Nephron (organoid): ENCODE measurements at regions not wholly inside any gene's neighbourhood (a gene's known extent, or its start where the extent isn't known, plus 50 kb on each side); places are given as distances from the start of the nearest gene placed in this dataset.

Experiments
- H3K27ac Mint-ChIP-seq, 3 experiments: 2 replicates each; pipeline ENCODE4 v1.8.0; 2020; ENCODE audit warnings: mixed read lengths in 3 of 3, mild to moderate bottlenecking in 2 of 3, moderate library complexity in 1 of 3
- H3K27me3 Mint-ChIP-seq: 2 replicates; pipeline ENCODE4 v1.8.0; 2021; ENCODE audit warnings: low read depth, mild to moderate bottlenecking, moderate library complexity, mixed read lengths
- H3K36me3 Mint-ChIP-seq: 2 replicates; pipeline ENCODE4 v1.8.0; 2020; ENCODE audit warnings: low read depth, mixed read lengths
- H3K4me1 Mint-ChIP-seq: 2 replicates; pipeline ENCODE4 v1.8.0; 2020; ENCODE audit warnings: mixed read lengths
- H3K4me3 Mint-ChIP-seq, 3 experiments: 2 replicates each; pipeline ENCODE4 v1.8.0; 2020; ENCODE audit warnings: mild to moderate bottlenecking in 3 of 3, mixed read lengths in 3 of 3, moderate library complexity in 2 of 3
- H3K9me3 Mint-ChIP-seq: 2 replicates; pipeline ENCODE4 v1.8.0; 2020; ENCODE audit warnings: mixed read lengths
- TF ChIP-seq, protein P1 (sequence below), 3 experiments: fragments of 200-600 bp; sonication (generic); IDR thresholded peaks; one replicate each; pipeline ENCODE4 v1.5.0; 2021; ENCODE audit warnings: antibody characterized with exemption in 3 of 3; ENCODE audit not compliant: unreplicated experiment in 3 of 3

GRCh38 chr1:208528578-208529240 lies 284.5 kb upstream of the PLXNA2 start:
- Mint-ChIP-seq H3K4me1 (peaks cover 55% of the 10 kb centered on the region), H3K9me3 (no peaks in the 10 kb centered on the region), H3K36me3 (no peaks in the 10 kb centered on the region), H3K27ac (peak overlapping the region in 1 of 3 experiments; percentile 36), H3K27me3 (peaks cover 26% of the 10 kb centered on the region), H3K4me3 (no peak overlapping the region)
- TF ChIP-seq, protein P1, sequence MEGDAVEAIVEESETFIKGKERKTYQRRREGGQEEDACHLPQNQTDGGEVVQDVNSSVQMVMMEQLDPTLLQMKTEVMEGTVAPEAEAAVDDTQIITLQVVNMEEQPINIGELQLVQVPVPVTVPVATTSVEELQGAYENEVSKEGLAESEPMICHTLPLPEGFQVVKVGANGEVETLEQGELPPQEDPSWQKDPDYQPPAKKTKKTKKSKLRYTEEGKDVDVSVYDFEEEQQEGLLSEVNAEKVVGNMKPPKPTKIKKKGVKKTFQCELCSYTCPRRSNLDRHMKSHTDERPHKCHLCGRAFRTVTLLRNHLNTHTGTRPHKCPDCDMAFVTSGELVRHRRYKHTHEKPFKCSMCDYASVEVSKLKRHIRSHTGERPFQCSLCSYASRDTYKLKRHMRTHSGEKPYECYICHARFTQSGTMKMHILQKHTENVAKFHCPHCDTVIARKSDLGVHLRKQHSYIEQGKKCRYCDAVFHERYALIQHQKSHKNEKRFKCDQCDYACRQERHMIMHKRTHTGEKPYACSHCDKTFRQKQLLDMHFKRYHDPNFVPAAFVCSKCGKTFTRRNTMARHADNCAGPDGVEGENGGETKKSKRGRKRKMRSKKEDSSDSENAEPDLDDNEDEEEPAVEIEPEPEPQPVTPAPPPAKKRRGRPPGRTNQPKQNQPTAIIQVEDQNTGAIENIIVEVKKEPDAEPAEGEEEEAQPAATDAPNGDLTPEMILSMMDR (IDR thresholded peaks at IDR 0.05; ENCODE audit: unreplicated experiment in 3 of 3): no peak

- TF ChIP-seq, protein P1 (IDR thresholded peaks at IDR 0.05; ENCODE audit: unreplicated experiment in 3 of 3): no peak
- H3K27ac Mint-ChIP-seq: peak overlapping the region in 1 of 3 experiments; percentile 43
- H3K4me1 Mint-ChIP-seq: peaks cover 58% of the 10 kb centered on the region
- peaks cover 36% of the 10 kb centered on the region for H3K27me3 Mint-ChIP-seq
- H3K9me3 Mint-ChIP-seq: no peaks in the 10 kb centered on the region
- H3K4me3 Mint-ChIP-seq: no peak overlapping the region
- no peaks in the 10 kb centered on the region for H3K36me3 Mint-ChIP-seq
Observed at GRCh38 chr1:208531003-208531750, 287.0 kb upstream of the PLXNA2 start.

DNA sequence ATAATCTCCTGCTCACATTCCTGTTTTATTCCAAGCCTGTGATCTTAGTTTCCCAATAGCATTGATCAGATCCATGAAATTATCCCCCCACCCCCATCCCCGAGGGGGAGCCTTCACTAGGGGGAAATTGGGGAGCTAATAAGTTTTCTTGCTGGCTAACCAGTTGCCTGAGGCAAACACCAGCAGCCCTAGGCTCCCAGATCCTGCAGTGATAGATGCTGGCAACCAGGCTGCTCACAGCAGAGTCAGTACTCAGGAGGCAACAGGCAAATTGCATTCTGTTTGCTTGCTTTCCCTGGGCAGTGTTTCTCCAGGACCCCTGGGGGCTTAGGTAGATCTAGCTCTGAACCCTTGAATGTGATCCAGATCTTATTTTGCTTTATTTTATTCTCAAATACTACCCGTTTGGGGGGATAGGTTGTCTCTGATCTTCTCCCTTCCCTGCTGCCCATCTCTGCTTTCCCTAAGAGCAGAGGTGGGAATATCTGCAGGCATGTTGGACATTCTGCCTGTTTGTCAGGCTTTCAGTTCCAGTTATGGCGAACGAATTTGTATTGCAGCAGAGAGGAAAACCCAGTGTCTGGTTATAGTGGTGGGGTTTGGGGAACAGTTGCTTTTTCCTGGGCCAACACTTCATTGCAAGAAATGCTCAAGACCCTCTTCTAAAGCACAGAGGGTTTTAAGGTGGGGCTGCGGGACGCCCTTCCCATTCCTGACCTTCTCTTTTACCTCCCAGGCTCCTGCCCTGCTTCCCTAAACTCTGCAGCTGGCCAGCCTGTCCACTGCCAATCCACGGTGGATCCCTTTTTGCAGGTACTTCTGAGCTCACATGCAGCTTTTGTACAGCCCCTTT lies 289.8 kb upstream of the PLXNA2 start:
- no peak overlapping the region for H3K27ac Mint-ChIP-seq
- H3K9me3 Mint-ChIP-seq: no peaks in the 10 kb centered on the region
- TF ChIP-seq, protein P1 (IDR thresholded peaks at IDR 0.05; ENCODE audit: unreplicated experiment in 3 of 3): no peak
- peaks cover 26% of the 10 kb centered on the region for H3K27me3 Mint-ChIP-seq
- H3K4me1 Mint-ChIP-seq: peaks cover 30% of the 10 kb centered on the region
- H3K4me3 Mint-ChIP-seq: no peak overlapping the region
- H3K36me3 Mint-ChIP-seq: no peaks in the 10 kb centered on the region

GRCh38 chr1:208534599-208534897 lies 290.4 kb upstream of the PLXNA2 start:
- H3K27me3 Mint-ChIP-seq: peaks cover 26% of the 10 kb centered on the region
- H3K36me3 Mint-ChIP-seq: no peaks in the 10 kb centered on the region
- TF ChIP-seq, protein P1 (IDR thresholded peaks at IDR 0.05; ENCODE audit: unreplicated experiment in 3 of 3): no peak
- no peak overlapping the region for H3K4me3 Mint-ChIP-seq
- H3K4me1 Mint-ChIP-seq: peaks cover 26% of the 10 kb centered on the region
- no peaks in the 10 kb centered on the region for H3K9me3 Mint-ChIP-seq
- no peak overlapping the region for H3K27ac Mint-ChIP-seq

- Mint-ChIP-seq H3K4me3 (no peak overlapping the region), H3K9me3 (no peaks in the 10 kb centered on the region), H3K4me1 (peaks cover 25% of the 10 kb centered on the region), H3K27ac (no peak overlapping the region), H3K27me3 (peaks cover 26% of the 10 kb centered on the region), H3K36me3 (no peaks in the 10 kb centered on the region)
- TF ChIP-seq, protein P1 (IDR thresholded peaks at IDR 0.05; ENCODE audit: unreplicated experiment in 3 of 3): no peak
Observed at GRCh38 chr1:208534979-208535378, 290.8 kb upstream of the PLXNA2 start.
